ENCODE measurements at regions not wholly inside any gene's neighbourhood (a gene's known extent, or its start where the extent isn't known, plus 50 kb on each side); places are given as distances from the start of the nearest gene placed in this dataset.

DNA sequence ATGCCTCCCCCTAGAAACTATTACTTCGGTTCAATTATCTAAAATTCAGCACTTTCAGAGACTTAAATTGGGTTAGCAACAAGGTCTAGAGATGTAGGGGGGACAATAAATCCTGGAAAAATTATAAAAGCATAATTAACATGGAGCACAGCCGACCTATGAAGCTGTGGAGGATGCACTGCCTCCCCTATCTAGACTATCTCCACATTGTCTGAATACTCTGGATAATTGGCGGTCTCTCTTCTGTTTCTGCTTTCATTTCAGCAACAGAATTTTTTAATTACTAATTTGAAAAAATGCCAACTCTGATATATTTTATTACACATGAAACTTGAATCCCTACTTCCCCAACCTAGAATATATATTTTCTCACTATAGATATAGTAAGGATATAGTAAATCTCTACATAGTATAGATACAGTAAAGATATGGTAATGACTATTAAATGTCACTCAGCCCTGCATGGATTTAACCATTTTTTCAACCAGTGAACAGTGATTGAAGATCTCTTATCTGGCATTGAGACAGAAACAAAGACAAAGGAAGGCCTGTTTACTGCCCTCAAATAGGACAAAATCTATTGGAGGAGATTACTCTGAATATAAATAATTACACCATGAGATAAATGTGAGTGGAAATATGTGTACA, 157.6 kb downstream of the BLID start:
- DNase-seq = no peak
- Mint-ChIP-seq H3K27ac (no peak overlapping the region), H3K36me3 (ENCODE audit: low read depth) (no peaks in the 10 kb centered on the region), H3K27me3 (ENCODE audit: low read depth, poor library complexity) (peaks cover 8% of the 10 kb centered on the region), H3K4me3 (no peak overlapping the region), H3K9me3 (no peaks in the 10 kb centered on the region), H3K4me1 (peaks cover 26% of the 10 kb centered on the region)
- TF ChIP-seq, protein P1, sequence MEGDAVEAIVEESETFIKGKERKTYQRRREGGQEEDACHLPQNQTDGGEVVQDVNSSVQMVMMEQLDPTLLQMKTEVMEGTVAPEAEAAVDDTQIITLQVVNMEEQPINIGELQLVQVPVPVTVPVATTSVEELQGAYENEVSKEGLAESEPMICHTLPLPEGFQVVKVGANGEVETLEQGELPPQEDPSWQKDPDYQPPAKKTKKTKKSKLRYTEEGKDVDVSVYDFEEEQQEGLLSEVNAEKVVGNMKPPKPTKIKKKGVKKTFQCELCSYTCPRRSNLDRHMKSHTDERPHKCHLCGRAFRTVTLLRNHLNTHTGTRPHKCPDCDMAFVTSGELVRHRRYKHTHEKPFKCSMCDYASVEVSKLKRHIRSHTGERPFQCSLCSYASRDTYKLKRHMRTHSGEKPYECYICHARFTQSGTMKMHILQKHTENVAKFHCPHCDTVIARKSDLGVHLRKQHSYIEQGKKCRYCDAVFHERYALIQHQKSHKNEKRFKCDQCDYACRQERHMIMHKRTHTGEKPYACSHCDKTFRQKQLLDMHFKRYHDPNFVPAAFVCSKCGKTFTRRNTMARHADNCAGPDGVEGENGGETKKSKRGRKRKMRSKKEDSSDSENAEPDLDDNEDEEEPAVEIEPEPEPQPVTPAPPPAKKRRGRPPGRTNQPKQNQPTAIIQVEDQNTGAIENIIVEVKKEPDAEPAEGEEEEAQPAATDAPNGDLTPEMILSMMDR (IDR thresholded peaks at IDR 0.05) = no peak

DNA sequence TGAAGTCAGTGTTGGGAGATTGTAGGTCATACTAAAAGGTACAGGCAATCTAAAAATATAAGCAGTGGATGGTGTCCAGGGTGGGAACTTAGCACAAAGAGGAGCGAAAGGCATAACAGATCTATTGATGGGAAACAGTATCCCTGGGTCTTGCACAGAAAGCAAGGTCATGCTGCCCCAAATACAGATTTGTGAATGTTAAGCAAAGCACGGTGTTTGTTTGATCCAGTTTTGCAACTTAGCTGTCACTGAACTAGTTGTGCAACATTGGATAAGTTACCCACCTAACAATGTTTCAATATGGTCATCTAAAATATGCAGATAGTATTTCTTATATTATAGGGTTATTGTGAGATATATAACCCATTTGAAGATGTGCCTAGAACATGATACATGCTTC, 162.9 kb downstream of the BLID start:
- Mint-ChIP-seq H3K36me3 (ENCODE audit: low read depth) (no peaks in the 10 kb centered on the region), H3K27me3 (ENCODE audit: low read depth, poor library complexity) (peaks cover 7% of the 10 kb centered on the region), H3K27ac (no peak overlapping the region), H3K9me3 (no peaks in the 10 kb centered on the region), H3K4me3 (no peak overlapping the region), H3K4me1 (peaks cover 9% of the 10 kb centered on the region)
- TF ChIP-seq, protein P1 (IDR thresholded peaks at IDR 0.05) = no peak
- DNase-seq = no peak

DNA sequence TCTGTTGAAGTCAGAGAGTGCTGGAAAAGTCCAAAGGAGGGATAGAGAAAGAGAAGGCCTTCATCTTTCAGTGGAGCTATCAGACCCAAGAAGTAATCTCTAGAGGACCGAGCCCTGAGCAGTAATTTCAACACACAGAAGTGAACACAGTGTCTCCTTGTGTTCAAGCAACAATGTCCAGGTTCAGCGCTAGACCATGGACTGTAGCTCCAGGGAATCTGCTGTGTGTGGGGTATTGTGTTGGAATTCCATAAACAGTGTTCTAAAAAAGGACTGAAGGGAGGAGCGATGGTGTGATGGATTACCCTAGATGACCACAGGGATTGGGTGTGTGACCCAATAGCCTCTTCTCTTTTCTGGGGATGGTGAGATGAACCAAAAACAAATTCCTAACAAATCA, 165.9 kb downstream of the BLID start:
- H3K9me3 Mint-ChIP-seq = peaks cover 15% of the 10 kb centered on the region
- peaks cover 7% of the 10 kb centered on the region for H3K27me3 Mint-ChIP-seq (ENCODE audit: low read depth, poor library complexity)
- H3K36me3 Mint-ChIP-seq (ENCODE audit: low read depth) = no peaks in the 10 kb centered on the region
- TF ChIP-seq, protein P1 (IDR thresholded peaks at IDR 0.05) = no peak
- no peaks in the 10 kb centered on the region for H3K4me1 Mint-ChIP-seq
- H3K4me3 Mint-ChIP-seq = no peak overlapping the region
- no peak overlapping the region for H3K27ac Mint-ChIP-seq
- no peak for DNase-seq

DNA sequence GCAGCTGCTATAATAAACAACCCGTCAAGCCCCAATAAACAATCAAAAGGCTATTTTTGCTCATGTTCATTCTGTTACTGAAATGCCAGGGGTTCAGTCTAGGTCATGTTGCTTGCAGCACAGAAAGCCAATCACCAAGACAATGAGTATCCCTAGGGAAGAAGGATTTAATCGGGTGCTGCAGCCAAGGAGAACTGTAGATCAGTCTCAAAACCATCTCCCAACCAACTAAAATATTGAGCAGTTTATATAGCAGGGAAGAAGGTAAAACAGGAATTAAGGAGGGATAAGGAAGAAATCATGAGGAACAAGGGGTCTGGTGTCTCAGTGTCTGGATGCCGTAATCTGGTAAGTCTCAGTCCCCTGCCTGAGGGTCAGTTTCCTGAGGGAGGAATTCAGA, 169.5 kb downstream of the BLID start:
- Mint-ChIP-seq H3K9me3 (peaks cover 18% of the 10 kb centered on the region), H3K4me3 (no peak overlapping the region), H3K4me1 (no peaks in the 10 kb centered on the region), H3K36me3 (ENCODE audit: low read depth) (no peaks in the 10 kb centered on the region), H3K27me3 (ENCODE audit: low read depth, poor library complexity) (peaks cover 8% of the 10 kb centered on the region), H3K27ac (no peak overlapping the region)
- no peak for DNase-seq
- TF ChIP-seq, protein P1 (IDR thresholded peaks at IDR 0.05) = no peak

DNA sequence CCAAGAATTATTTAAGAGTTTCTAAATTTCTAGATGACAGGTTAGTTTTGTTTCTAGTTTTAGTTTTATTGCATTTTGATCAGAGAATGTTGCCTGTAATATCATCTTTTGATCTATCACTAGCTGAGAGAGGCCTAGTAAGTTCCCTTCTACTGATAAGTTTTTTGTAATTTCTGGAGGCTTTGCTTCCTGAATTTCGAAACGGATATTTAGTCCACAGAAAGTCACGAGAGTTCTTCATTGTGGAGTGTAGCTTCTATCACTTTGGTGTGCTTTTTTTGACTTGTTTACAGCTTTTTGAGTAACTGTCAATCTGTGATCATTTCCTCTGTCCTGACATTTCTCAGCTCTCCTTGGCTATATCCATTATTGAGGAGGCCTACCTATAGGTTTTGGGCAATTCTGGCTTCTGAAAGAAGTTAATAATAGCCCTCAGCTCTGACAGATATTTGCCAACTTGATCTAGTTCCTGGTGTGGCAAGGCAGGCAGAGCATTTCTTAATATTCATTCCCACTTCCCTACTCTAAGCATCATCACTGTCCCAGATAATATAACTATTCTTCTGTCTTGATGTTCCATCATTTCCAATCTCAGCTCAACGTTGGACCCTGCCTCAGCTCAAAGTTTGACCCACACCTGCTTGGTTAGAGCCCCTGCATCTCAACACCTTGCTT, 171.3 kb downstream of the BLID start:
- Mint-ChIP-seq H3K27ac (no peak overlapping the region), H3K4me1 (no peaks in the 10 kb centered on the region), H3K9me3 (peaks cover 18% of the 10 kb centered on the region), H3K36me3 (ENCODE audit: low read depth) (no peaks in the 10 kb centered on the region), H3K27me3 (ENCODE audit: low read depth, poor library complexity) (peaks cover 4% of the 10 kb centered on the region), H3K4me3 (no peak overlapping the region)
- no peak for DNase-seq
- TF ChIP-seq, protein P1 (IDR thresholded peaks at IDR 0.05) = no peak

DNA sequence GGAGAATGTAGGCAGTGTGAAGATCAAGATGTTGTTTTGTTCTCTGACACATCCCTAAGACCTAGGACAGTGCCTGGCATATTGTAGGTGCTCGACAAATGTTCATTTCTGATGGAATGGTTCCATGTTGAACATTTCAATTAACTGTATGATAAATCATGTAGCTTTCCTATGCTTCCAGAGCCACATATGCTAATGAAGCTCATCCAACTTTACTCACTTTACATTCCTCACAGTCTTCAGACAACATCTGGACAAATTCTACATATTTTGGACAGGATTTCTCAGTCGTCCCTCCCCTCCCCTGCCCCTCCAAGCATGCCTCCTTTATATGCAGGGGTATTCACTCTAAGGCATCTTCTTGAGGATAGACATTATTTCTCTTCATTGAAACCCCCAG, 177.9 kb downstream of the BLID start:
- no peaks in the 10 kb centered on the region for H3K9me3 Mint-ChIP-seq
- no peaks in the 10 kb centered on the region for H3K27me3 Mint-ChIP-seq (ENCODE audit: low read depth, poor library complexity)
- TF ChIP-seq, protein P1 (IDR thresholded peaks at IDR 0.05) = no peak
- H3K27ac Mint-ChIP-seq = no peak overlapping the region
- no peak overlapping the region for H3K4me3 Mint-ChIP-seq
- no peaks in the 10 kb centered on the region for H3K36me3 Mint-ChIP-seq (ENCODE audit: low read depth)
- H3K4me1 Mint-ChIP-seq = no peaks in the 10 kb centered on the region
- no peak for DNase-seq

Measured in nephron progenitor cell (in vitro differentiated cells).